ENCODE measurements at regions not wholly inside any gene's neighbourhood (a gene's known extent, or its start where the extent isn't known, plus 50 kb on each side); places are given as distances from the start of the nearest gene placed in this dataset.

DNA sequence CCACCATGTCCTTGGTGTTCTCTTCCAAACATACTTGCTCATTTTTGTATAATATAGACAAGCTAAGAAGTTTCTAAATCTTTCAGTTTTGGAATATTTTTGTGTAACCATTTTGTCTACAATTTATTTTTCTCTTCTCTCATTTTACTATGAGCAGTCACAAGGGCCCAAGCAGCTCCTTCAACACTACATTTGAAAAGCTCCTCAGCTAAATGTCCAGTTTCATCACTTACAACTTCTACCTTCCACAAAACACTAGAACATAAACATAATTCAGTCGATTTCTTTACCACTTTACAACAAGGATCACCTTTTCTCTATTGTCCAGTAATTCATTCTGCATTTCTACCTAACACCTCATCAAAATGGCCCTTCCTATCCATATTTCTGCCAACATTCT lies 554.4 kb downstream of the RAB28 start:
- TF ChIP-seq JDP2 (CRISPR knock-in tag; IDR thresholded peaks at IDR 0.05; ENCODE audit: borderline replicate concordance) (no peak), TAF1 (CRISPR knock-in tag; IDR thresholded peaks at IDR 0.05) (no peak), DPF2 (CRISPR knock-in tag; IDR thresholded peaks at IDR 0.05; ENCODE audit: borderline replicate concordance, low read depth) (no peak)

Data from HepG2 (cell line).